GM21526 (cell line): ENCODE measurements at regions not wholly inside any gene's neighbourhood (a gene's known extent, or its start where the extent isn't known, plus 50 kb on each side); places are given as distances from the start of the nearest gene placed in this dataset.
"Not testable (repeated sequence)": the region's sequence is repeated elsewhere in the genome, so short reads cannot be mapped to it uniquely, and the experiment has no call there.

ENCODE experiments used
- ATAC-seq: cut with Tn5 transposase; IDR thresholded peaks from one replicate; pipeline ENCODE4 v1.9.1; 2021; ENCODE audit warnings: moderate library complexity; ENCODE audit not compliant: unreplicated experiment, low FRiP score

- ATAC-seq: no peak
Measured at GRCh38 chrX:74251006-74251930, 52.7 kb upstream of the ZCCHC13 start.

- ATAC-seq: no peak
Measured at GRCh38 chrX:74250574-74250973, 53.4 kb upstream of the ZCCHC13 start.

- no peak for ATAC-seq
Measured at GRCh38 chrX:74249963-74250362, 54.0 kb upstream of the ZCCHC13 start.

- ATAC-seq: no peak
Measured at GRCh38 chrX:74248889-74249288, 55.1 kb upstream of the ZCCHC13 start.

GRCh38 chrX:74246524-74246923, 57.5 kb upstream of the ZCCHC13 start:
- no peak for ATAC-seq

GRCh38 chrX:74242484-74243138, 61.4 kb upstream of the ZCCHC13 start:
- ATAC-seq: no peak

- no peak for ATAC-seq
Measured at GRCh38 chrX:74242050-74242449, 61.9 kb upstream of the ZCCHC13 start.

- no peak for ATAC-seq
Measured at GRCh38 chrX:74238771-74239170, 65.2 kb upstream of the ZCCHC13 start.

- no peak for ATAC-seq
Measured at GRCh38 chrX:74234818-74235217, 69.2 kb upstream of the ZCCHC13 start.

GRCh38 chrX:74232859-74233258, 71.1 kb upstream of the ZCCHC13 start:
- no peak for ATAC-seq

GRCh38 chrX:74231625-74232024, 72.4 kb upstream of the ZCCHC13 start:
- no peak for ATAC-seq

- ATAC-seq: no peak
Measured at GRCh38 chrX:74230094-74230493, 73.9 kb upstream of the ZCCHC13 start.

GRCh38 chrX:74225111-74225510, 78.9 kb upstream of the ZCCHC13 start:
- ATAC-seq: no peak

- no peak for ATAC-seq
Measured at GRCh38 chrX:74220277-74220676, 83.7 kb upstream of the ZCCHC13 start.

- ATAC-seq: no peak
Measured at GRCh38 chrX:74218895-74219294, 85.1 kb upstream of the ZCCHC13 start.

- ATAC-seq: no peak
Measured at GRCh38 chrX:74216421-74216820, 87.6 kb upstream of the ZCCHC13 start.

GRCh38 chrX:74211911-74212310, 92.1 kb upstream of the ZCCHC13 start:
- ATAC-seq: no peak

- ATAC-seq: no peak
Measured at GRCh38 chrX:74207539-74207938, 96.4 kb upstream of the ZCCHC13 start.

- ATAC-seq: no peak
Measured at GRCh38 chrX:74195605-74196004, 108.4 kb upstream of the ZCCHC13 start.

GRCh38 chrX:74195120-74195519, 108.9 kb upstream of the ZCCHC13 start:
- ATAC-seq: no peak

- no peak for ATAC-seq
Measured at GRCh38 chrX:74187211-74187610, 116.8 kb upstream of the ZCCHC13 start.

GRCh38 chrX:74183047-74183446, 120.9 kb upstream of the ZCCHC13 start:
- not testable (repeated sequence) for ATAC-seq
